K562 (cell line): ENCODE measurements at regions not wholly inside any gene's neighbourhood (a gene's known extent, or its start where the extent isn't known, plus 50 kb on each side); places are given as distances from the start of the nearest gene placed in this dataset.

Source experiments
- ATAC-seq: fragments of 200-7000 bp; cut with Tn5 transposase; 3 replicates; pipeline ENCODE4 v1.9.1; 2020; ENCODE audit warnings: moderate library complexity
- BruUV-seq: library from RNA; stranded (reverse); fragments of 400-500 nt; replicated peaks from 2 replicates; lab custom pipeline; 2021; lab: Mats Ljungman, UMichigan
- CTCF ChIA-PET: fragments of 300-600 bp; formaldehyde crosslinking; extraction: SDS; loops from one replicate; lab custom pipeline; 2021; ENCODE audit warnings: low intra/inter-chr PET ratio; lab: Yijun Ruan, JAX
- POLR2A ChIA-PET: fragments of 300-600, 350-650 bp; sonication (Branson Sonifier 250); formaldehyde crosslinking; extraction: SDS; loops from one replicate; lab custom pipeline; 2021; ENCODE audit warnings: antibody characterized with exemption, inconsistent platforms; lab: Yijun Ruan, JAX
- DNase-seq, 4 experiments: peaks; one replicate each; pipeline versions ENCODE4 v3.0.0 to v3.0.0-alpha.2; 2011 to 2018; ENCODE audit warnings: low spot score in 3 of 4, mixed read lengths in 3 of 4; ENCODE audit errors: extremely low read depth in 1 of 4
- FAIRE-seq: peaks from 2 replicates; lab custom pipeline; 2011; peaks lifted over from hg19 to GRCh38; lab: Jason Lieb, UNC
- H2AFZ ChIP-seq: 2 replicates; pipeline ENCODE4 v1.6.0; 2011; ENCODE audit warnings: low read depth, low read length, control low read depth, inconsistent platforms
- H3K27ac ChIP-seq: fragments of 200-600 bp; 3 replicates; pipeline ENCODE4 v1.8.0; 2011; ENCODE audit warnings: low read depth, mild to moderate bottlenecking, control low read depth, inconsistent platforms, low read length, moderate library complexity, mixed read lengths; ENCODE audit errors: extremely low read depth
- H3K27me3 ChIP-seq, 2 experiments: fragments of 300-600 bp in 1 of 2; 2 replicates in 1 of 2; 3 replicates in 1 of 2; pipeline versions ENCODE4 v1.6.0 to v1.8.0; 2011; ENCODE audit warnings: inconsistent platforms in 2 of 2, low read length in 2 of 2, mild to moderate bottlenecking in 1 of 2, mixed read lengths in 1 of 2, moderate library complexity in 1 of 2; ENCODE audit not compliant: control insufficient read depth in 2 of 2, insufficient read depth in 2 of 2
- H3K36me3 ChIP-seq: fragments of 300-600 bp; 3 replicates; pipeline ENCODE4 v1.8.0; 2011; ENCODE audit warnings: mild to moderate bottlenecking, low read length, inconsistent platforms; ENCODE audit not compliant: control insufficient read depth, insufficient read depth
- H3K4me1 ChIP-seq, 2 experiments: fragments of 200-600 bp in 1 of 2; replicated peaks in 1 of 2; 2 replicates in 1 of 2; 3 replicates in 1 of 2; pipeline versions ENCODE4 v1.5.1 to v1.8.0; 2011; ENCODE audit warnings: inconsistent platforms in 2 of 2, low read length in 2 of 2, mild to moderate bottlenecking in 1 of 2, mixed read lengths in 1 of 2, moderate library complexity in 1 of 2; ENCODE audit not compliant: control insufficient read depth in 2 of 2, insufficient read depth in 2 of 2
- H3K4me2 ChIP-seq: 2 replicates; pipeline ENCODE4 v1.6.1; 2011; ENCODE audit warnings: low read length, control low read depth, inconsistent platforms, mixed read lengths; ENCODE audit not compliant: insufficient read depth
- H3K4me3 ChIP-seq: fragments of 200-600 bp; sonication (generic), shearing (Covaris generic); 2 replicates; pipeline ENCODE4 v1.5.1; 2016; ENCODE audit warnings: control low read depth, inconsistent platforms
- H3K79me2 ChIP-seq: fragments of 200-600 bp; 3 replicates; pipeline ENCODE4 v1.8.0; 2011; ENCODE audit warnings: low read length, inconsistent platforms; ENCODE audit not compliant: control insufficient read depth, insufficient read depth
- H3K9ac ChIP-seq, 2 experiments: 2 replicates each; pipeline versions ENCODE4 v1.6.0 to v1.6.1; 2011; ENCODE audit warnings: low read depth in 2 of 2, low read length in 2 of 2, control low read depth in 1 of 2, inconsistent platforms in 1 of 2, mild to moderate bottlenecking in 1 of 2, mixed read lengths in 1 of 2; ENCODE audit not compliant: insufficient read depth in 1 of 2
- H3K9me1 ChIP-seq: one replicate; pipeline ENCODE4 v1.6.0; 2011; ENCODE audit warnings: inconsistent platforms, mild to moderate bottlenecking, low read length, moderate library complexity; ENCODE audit not compliant: control insufficient read depth, insufficient read depth
- H3K9me3 ChIP-seq: replicated peaks from 2 replicates; pipeline ENCODE4 v1.5.1; 2011; ENCODE audit warnings: low read depth, low read length, inconsistent platforms; ENCODE audit not compliant: control insufficient read depth, insufficient read depth
- H4K20me1 ChIP-seq: replicated peaks from 2 replicates; pipeline ENCODE4 v1.6.1; 2011; ENCODE audit warnings: low read length, inconsistent platforms, mixed read lengths; ENCODE audit not compliant: control insufficient read depth, insufficient read depth
- CLOCK ChIP-seq: fragments of 250-450 bp; sonication (Bioruptor Pico); IDR thresholded peaks from 2 replicates; pipeline ENCODE4 v1.4.0; 2020; ENCODE audit warnings: mild to moderate bottlenecking, moderate library complexity, borderline replicate concordance
- CXXC5 ChIP-seq: fragments of 250-450 bp; sonication (Bioruptor Pico); IDR thresholded peaks from 2 replicates; pipeline ENCODE4 v1.8.0; 2022; ENCODE audit warnings: inconsistent platforms, mild to moderate bottlenecking, moderate library complexity
- GATA2 ChIP-seq: sonication (generic); formaldehyde crosslinking; IDR thresholded peaks from 2 replicates; pipeline ENCODE4 v1.4.0; 2020; ENCODE audit warnings: mild to moderate bottlenecking, missing genetic modification reagents
- HNRNPUL1 ChIP-seq: fragments of 200-400 bp; formaldehyde crosslinking; IDR thresholded peaks from 2 replicates; pipeline ENCODE4 v1.6.1; 2017; ENCODE audit warnings: low read length
- ILK ChIP-seq: fragments of 450-650 bp; IDR thresholded peaks from 2 replicates; pipeline ENCODE4 v1.6.1; 2016; ENCODE audit warnings: missing genetic modification characterization, low read depth, mild to moderate bottlenecking, missing compliant biosample characterization, moderate library complexity, borderline replicate concordance
- MAFF ChIP-seq: IDR thresholded peaks from 2 replicates; pipeline ENCODE4 v1.6.1; 2012; ENCODE audit warnings: low read length, improper control_type of control experiment
- MAX ChIP-seq: sonication (generic); formaldehyde crosslinking; IDR thresholded peaks from 2 replicates; pipeline ENCODE4 v1.9.0; 2022; ENCODE audit warnings: mild to moderate bottlenecking, missing genetic modification reagents
- SIRT6 ChIP-seq: IDR thresholded peaks from one replicate; pipeline ENCODE4 v1.6.1; 2012; ENCODE audit warnings: low read depth, mild to moderate bottlenecking, control low read depth, inconsistent platforms, low read length, moderate library complexity
- STAT5B ChIP-seq: fragments of 250-450 bp; sonication (Bioruptor Pico); IDR thresholded peaks from 2 replicates; pipeline ENCODE4 v1.8.0; 2021; ENCODE audit warnings: mild to moderate bottlenecking, inconsistent platforms
- TAF15 ChIP-seq: fragments of 200-400 bp; formaldehyde crosslinking; IDR thresholded peaks from 2 replicates; pipeline ENCODE4 v1.6.1; 2017; ENCODE audit warnings: mild to moderate bottlenecking, low read depth, low read length, moderate library complexity
- ZC3H11A ChIP-seq: IDR thresholded peaks from 2 replicates; pipeline ENCODE4 v1.6.1; 2012; ENCODE audit warnings: low read depth, low read length, improper control_type of control experiment
- ZNF165 ChIP-seq: fragments of 250-450 bp; sonication (Bioruptor Pico); IDR thresholded peaks from 2 replicates; pipeline ENCODE4 v1.4.0; 2020; ENCODE audit warnings: borderline replicate concordance
- ZNF75A ChIP-seq: fragments of 450-650 bp; formaldehyde crosslinking; IDR thresholded peaks from 2 replicates; pipeline ENCODE4 v1.4.0; 2020; ENCODE audit warnings: mild to moderate bottlenecking
- WGBS: fragments of 100-300 bp; shearing (Covaris generic); methylation state at CpG from one replicate; pipeline ENCODE4 v1.1.6; 2016; ENCODE audit warnings: low coverage, mixed read lengths; ENCODE audit not compliant: insufficient coverage; ENCODE audit errors: missing lambda C conversion rate; 5-methylcytosine and 5-hydroxymethylcytosine counted together
- in situ Hi-C: fragments of 300-500 bp; cut with MboI; formaldehyde crosslinking; loops from 4 replicates; pipeline ENCODE4 v1.15.0; 2018; ENCODE audit warnings: inconsistent platforms, mixed read lengths
- intact Hi-C: fragments of 100-400 bp; cut with micrococcal nuclease; formaldehyde crosslinking; loops from 2 replicates; pipeline ENCODE4 v1.14.2; 2022

- no peak for TF ChIP-seq ILK
- TF ChIP-seq ZC3H11A: no peak
- TF ChIP-seq TAF15: no peak
- no peak for TF ChIP-seq ZNF75A (CRISPR knock-in tag)
- TF ChIP-seq MAFF: no peak
- no peak for TF ChIP-seq STAT5B (CRISPR knock-in tag)
- TF ChIP-seq GATA2 (CRISPR knock-in tag): no peak
- no peak for TF ChIP-seq CXXC5 (CRISPR knock-in tag)
- TF ChIP-seq ZNF165 (CRISPR knock-in tag): no peak
- TF ChIP-seq CLOCK: no peak
- no peak for TF ChIP-seq MAX (CRISPR knock-in tag)
- no peak for TF ChIP-seq SIRT6
- TF ChIP-seq HNRNPUL1: no peak
- ChIA-PET CTCF (no interaction called here), POLR2A (no interaction called here)
- no peaks in the 10 kb centered on the region for H3K27me3 ChIP-seq
- WGBS: 0% methylated on average over 5 of the region's 5 CpGs
- 0 out of 2 replicates have a peak, but pooled peaks cover 2% of the 10 kb centered on the region for H3K9me3 ChIP-seq
- H3K9ac ChIP-seq: no peak overlapping the region
- no peaks in the 10 kb centered on the region for H4K20me1 ChIP-seq
- H3K4me2 ChIP-seq: no peak overlapping the region
- no peaks in the 10 kb centered on the region for H3K79me2 ChIP-seq
- ATAC-seq (no peak), FAIRE-seq (no peak), DNase-seq (peak in 2 of 4 experiments; percentile 1)
- H3K27ac ChIP-seq: no peak overlapping the region
- no peaks in the 10 kb centered on the region for H3K9me1 ChIP-seq
- in situ Hi-C loops: no loop called here
- no peaks in the 10 kb centered on the region for H3K4me1 ChIP-seq
- no peaks in the 10 kb centered on the region for H3K36me3 ChIP-seq
- no TSS peak for BruUV-seq
- H2AFZ ChIP-seq: no peak overlapping the region
- H3K4me3 ChIP-seq: no peak overlapping the region
- intact Hi-C loops: no loop called here
Measured at GRCh38 chr2:35783723-35784122, 571.9 kb upstream of the CRIM1 start.
